SIG-M5 treated with dmso at 0.1 percent for 504 hours (cell line): ENCODE measurements at regions not wholly inside any gene's neighbourhood (a gene's known extent, or its start where the extent isn't known, plus 50 kb on each side); places are given as distances from the start of the nearest gene placed in this dataset.

Experiments
- DNase-seq: peaks from one replicate; lab custom pipeline; 2025; ENCODE audit not compliant: unreplicated experiment; lab: John Stamatoyannopoulos, UW

DNA sequence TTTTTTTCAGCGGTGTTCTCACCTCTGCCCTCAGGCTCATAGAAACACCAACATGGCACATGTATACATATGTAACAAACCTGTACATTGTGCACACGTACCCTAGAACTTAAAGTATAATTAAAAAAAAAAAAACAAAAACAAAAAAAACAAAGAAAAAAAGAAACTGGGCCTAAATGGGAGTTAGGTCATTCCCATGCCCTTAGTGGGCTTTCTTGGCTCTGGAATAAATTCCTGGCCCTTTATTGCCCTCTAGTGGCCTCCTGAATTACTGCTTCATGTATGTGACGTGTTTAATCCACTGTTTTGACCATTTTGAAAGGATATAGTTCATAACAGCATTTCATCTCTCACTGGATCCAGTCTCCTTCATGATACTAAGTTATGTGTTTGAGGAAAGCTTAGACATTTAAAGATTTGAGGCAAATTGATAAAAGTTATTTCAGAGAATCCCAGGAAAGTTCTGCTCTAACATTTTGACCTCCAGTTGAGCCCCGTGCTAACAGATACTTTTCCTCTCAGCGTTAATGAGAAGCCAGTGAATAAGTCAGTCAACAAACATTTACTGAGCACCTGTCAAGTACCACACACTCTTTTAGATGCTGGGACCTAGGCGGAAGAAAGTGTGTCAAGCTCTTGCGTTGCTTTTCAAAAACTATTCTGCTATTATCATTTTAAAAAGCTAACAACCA, 54.7 kb upstream of the SYPL1 start:
- DNase-seq: peak; percentile 57

DNA sequence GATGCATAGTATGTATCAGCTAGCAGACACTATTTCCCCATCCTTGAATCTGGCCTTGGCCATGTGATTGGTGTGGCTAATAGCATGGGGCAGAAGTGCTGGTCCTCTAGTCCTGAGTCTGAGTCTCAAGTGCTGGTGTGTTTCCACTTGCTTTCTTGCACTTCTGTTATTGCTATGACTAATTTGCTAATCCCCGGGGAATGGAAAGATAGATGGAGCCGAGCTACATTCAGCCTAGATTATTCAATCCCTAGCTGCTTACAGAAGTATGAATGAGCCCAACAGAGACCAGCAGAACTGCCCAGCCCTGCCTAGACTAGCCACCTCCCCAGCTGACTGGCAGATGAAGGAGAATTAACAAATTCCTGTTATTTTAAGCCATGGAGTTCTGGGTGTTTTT, 53.2 kb upstream of the SYPL1 start:
- no peak for DNase-seq

DNA sequence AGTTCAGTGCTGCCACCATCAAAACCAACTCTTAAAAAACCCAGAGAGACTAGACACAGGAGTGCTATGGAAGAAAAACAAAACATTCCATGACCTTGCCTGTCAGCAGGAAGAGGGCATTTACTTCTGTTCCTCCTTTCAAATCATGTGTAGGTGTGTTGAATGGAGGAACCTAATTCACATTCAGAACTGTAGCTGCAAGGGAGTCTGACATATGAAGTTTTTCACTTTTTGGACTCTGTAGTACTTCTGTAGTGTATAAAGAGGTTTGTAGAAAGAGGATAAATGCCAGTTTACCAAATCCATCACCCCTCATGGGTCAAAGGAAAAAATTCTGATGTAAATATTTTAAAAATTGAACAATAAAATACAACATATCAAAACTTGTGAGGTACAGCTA, 51.1 kb upstream of the SYPL1 start:
- DNase-seq: no peak
